Caco-2 (cell line): ENCODE measurements at regions not wholly inside any gene's neighbourhood (a gene's known extent, or its start where the extent isn't known, plus 50 kb on each side); places are given as distances from the start of the nearest gene placed in this dataset.

ENCODE experiments used
- BruUV-seq: library from RNA; stranded (reverse); fragments of 400-500 nt; replicated peaks from 2 replicates; lab custom pipeline; 2021; lab: Mats Ljungman, UMichigan
- CTCF ChIA-PET: fragments of 300-600 bp; sonication (Branson Sonifier 250); formaldehyde crosslinking; loops from one replicate; lab custom pipeline; 2022; ENCODE audit warnings: antibody characterized with exemption; lab: Charles Lee
- POLR2A ChIA-PET: fragments of 300-600 bp; sonication (Branson Sonifier 250); formaldehyde crosslinking; loops from one replicate; lab custom pipeline; 2022; ENCODE audit warnings: antibody characterized with exemption; lab: Charles Lee
- DNase-seq, 2 experiments: peaks; one replicate each; pipeline versions ENCODE4 v3.0.0 to v3.0.0-alpha.2; 2020 to 2022
- H3K27me3 ChIP-seq: replicated peaks from 2 replicates; pipeline ENCODE4 v1.6.0; 2011; ENCODE audit warnings: low read length; ENCODE audit not compliant: control insufficient read depth, insufficient read depth
- H3K36me3 ChIP-seq: 2 replicates; pipeline ENCODE4 v1.5.1; 2011; ENCODE audit warnings: low read length; ENCODE audit not compliant: control insufficient read depth, insufficient read depth
- H3K4me1 ChIP-seq: fragments of 250-450 bp; sonication (Bioruptor Pico); 2 replicates; pipeline ENCODE4 v1.5.1; 2020; ENCODE audit warnings: mild to moderate bottlenecking
- H3K4me3 ChIP-seq: 2 replicates; pipeline ENCODE4 v1.5.1; 2011; ENCODE audit warnings: low read depth, mild to moderate bottlenecking, control low read depth, low read length
- H3K9me3 ChIP-seq: fragments of 250-450 bp; sonication (Bioruptor Pico); 2 replicates; pipeline ENCODE4 v1.5.1; 2020; ENCODE audit warnings: mild to moderate bottlenecking, moderate library complexity
- H3K27ac Mint-ChIP-seq: one replicate; pipeline ENCODE4 v1.8.0; 2022; ENCODE audit warnings: mixed read lengths; ENCODE audit not compliant: unreplicated experiment
- H3K27me3 Mint-ChIP-seq: one replicate; pipeline ENCODE4 v1.8.0; 2022; ENCODE audit warnings: mixed read lengths; ENCODE audit not compliant: insufficient read depth, unreplicated experiment
- H3K36me3 Mint-ChIP-seq: one replicate; pipeline ENCODE4 v1.8.0; 2022; ENCODE audit warnings: mild to moderate bottlenecking, mixed read lengths; ENCODE audit not compliant: insufficient read depth, unreplicated experiment
- H3K4me1 Mint-ChIP-seq: one replicate; pipeline ENCODE4 v1.8.0; 2022; ENCODE audit warnings: low read depth, mixed read lengths; ENCODE audit not compliant: unreplicated experiment
- H3K4me3 Mint-ChIP-seq: one replicate; pipeline ENCODE4 v1.8.0; 2022; ENCODE audit warnings: mild to moderate bottlenecking, moderate library complexity, mixed read lengths; ENCODE audit not compliant: unreplicated experiment
- H3K9me3 Mint-ChIP-seq: one replicate; pipeline ENCODE4 v1.8.0; 2022; ENCODE audit warnings: mixed read lengths; ENCODE audit not compliant: unreplicated experiment
- CTCF ChIP-seq, 2 experiments: fragments of 200-600 bp in 1 of 2; IDR thresholded peaks; 1 replicate in 1 of 2; 2 replicates in 1 of 2; pipeline versions ENCODE4 v1.5.1 to v1.8.0; 2011 to 2022; ENCODE audit warnings: antibody characterized with exemption in 1 of 2, control low read depth in 1 of 2, inconsistent platforms in 1 of 2, low read depth in 1 of 2, low read length in 1 of 2, mild to moderate bottlenecking in 1 of 2, moderate library complexity in 1 of 2; ENCODE audit not compliant: insufficient read depth in 1 of 2, severe bottlenecking in 1 of 2, unreplicated experiment in 1 of 2
- intact Hi-C: fragments of 100-400 bp; cut with micrococcal nuclease; formaldehyde crosslinking; loops from one replicate; pipeline ENCODE4 v1.10.0; 2022; ENCODE audit not compliant: unreplicated experiment

GRCh38 chr16:51312363-51313150, 161.5 kb upstream of the SALL1 start:
- Mint-ChIP-seq H3K9me3 (no peaks in the 10 kb centered on the region), H3K36me3 (no peaks in the 10 kb centered on the region), H3K4me1 (no peaks in the 10 kb centered on the region), H3K27ac (no peak overlapping the region), H3K4me3 (no peak overlapping the region), H3K27me3 (peaks cover 2% of the 10 kb centered on the region)
- POLR2A ChIA-PET, result no interaction called here
- no peaks in the 10 kb centered on the region for H3K4me1 ChIP-seq
- intact Hi-C loops, result no loop called here
- CTCF ChIA-PET, result no interaction called here
- H3K9me3 ChIP-seq, result peaks cover 4% of the 10 kb centered on the region; the same call in 1 of the 2 replicates
- no peaks in the 10 kb centered on the region for H3K36me3 ChIP-seq
- H3K4me3 ChIP-seq, result no peak overlapping the region
- no peak for DNase-seq
- TF ChIP-seq CTCF (IDR thresholded peaks at IDR 0.05; ENCODE audit: insufficient read depth in 1 of 2, low read depth in 1 of 2, low read length in 1 of 2, severe bottlenecking in 1 of 2, unreplicated experiment in 1 of 2), result no peak
- H3K27me3 ChIP-seq, result no peaks in the 10 kb centered on the region
- BruUV-seq, result no TSS peak

DNA sequence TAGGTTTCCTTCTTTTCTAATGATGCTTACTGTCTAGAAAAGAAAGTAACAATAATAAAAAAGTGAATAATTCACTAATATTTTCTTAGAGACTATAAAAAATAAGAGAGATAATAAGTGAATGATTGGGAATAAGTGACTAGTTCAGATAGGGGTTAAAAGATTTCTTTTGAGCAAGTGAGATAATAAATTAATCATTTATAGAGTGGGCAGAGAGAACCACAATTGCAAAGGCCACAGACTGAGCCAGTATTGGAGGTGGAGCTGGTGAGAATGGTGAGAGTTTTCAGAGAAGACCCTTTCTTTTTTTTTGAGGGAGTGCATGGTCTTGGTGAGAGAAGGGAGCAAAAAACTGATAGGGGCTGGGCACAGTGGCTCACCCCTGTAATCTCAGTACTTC, 159.1 kb upstream of the SALL1 start:
- TF ChIP-seq CTCF (IDR thresholded peaks at IDR 0.05; ENCODE audit: insufficient read depth in 1 of 2, low read depth in 1 of 2, low read length in 1 of 2, severe bottlenecking in 1 of 2, unreplicated experiment in 1 of 2), result no peak
- intact Hi-C loops, result no loop called here
- Mint-ChIP-seq H3K36me3 (no peaks in the 10 kb centered on the region), H3K4me3 (no peak overlapping the region), H3K27ac (no peak overlapping the region), H3K9me3 (no peaks in the 10 kb centered on the region), H3K4me1 (no peaks in the 10 kb centered on the region), H3K27me3 (peaks cover 2% of the 10 kb centered on the region)
- Histone ChIP-seq H3K4me3 (no peak overlapping the region), H3K9me3 (peaks cover 4% of the 10 kb centered on the region; the same call in 1 of the 2 replicates), H3K4me1 (no peaks in the 10 kb centered on the region), H3K27me3 (no peaks in the 10 kb centered on the region), H3K36me3 (no peaks in the 10 kb centered on the region)
- no peak for DNase-seq
- no TSS peak for BruUV-seq
- CTCF ChIA-PET, result no interaction called here
- POLR2A ChIA-PET, result no interaction called here

GRCh38 chr16:51306886-51307595, 156.0 kb upstream of the SALL1 start:
- no peak overlapping the region for H3K4me3 Mint-ChIP-seq
- no peak for TF ChIP-seq CTCF (IDR thresholded peaks at IDR 0.05; ENCODE audit: insufficient read depth in 1 of 2, low read depth in 1 of 2, low read length in 1 of 2, severe bottlenecking in 1 of 2, unreplicated experiment in 1 of 2)
- CTCF ChIA-PET, result no interaction called here
- H3K9me3 ChIP-seq, result peaks cover 4% of the 10 kb centered on the region; the same call in 1 of the 2 replicates
- no peaks in the 10 kb centered on the region for H3K9me3 Mint-ChIP-seq
- H3K4me3 ChIP-seq, result no peak overlapping the region
- H3K4me1 Mint-ChIP-seq, result no peaks in the 10 kb centered on the region
- no peaks in the 10 kb centered on the region for H3K36me3 Mint-ChIP-seq
- no peak for DNase-seq
- BruUV-seq, result no TSS peak
- peaks cover 6% of the 10 kb centered on the region for H3K27me3 Mint-ChIP-seq
- intact Hi-C loops, result no loop called here
- no peaks in the 10 kb centered on the region for H3K4me1 ChIP-seq
- no peaks in the 10 kb centered on the region for H3K36me3 ChIP-seq
- POLR2A ChIA-PET, result no interaction called here
- no peak overlapping the region for H3K27ac Mint-ChIP-seq
- H3K27me3 ChIP-seq, result no peaks in the 10 kb centered on the region
